SK-N-SH (cell line): ENCODE measurements at regions not wholly inside any gene's neighbourhood (a gene's known extent, or its start where the extent isn't known, plus 50 kb on each side); places are given as distances from the start of the nearest gene placed in this dataset.

ENCODE experiments used
- CTCF ChIA-PET: fragments of 300-600, 350-600 bp; formaldehyde crosslinking; extraction: SDS; loops from one replicate; lab custom pipeline; 2021; lab: Yijun Ruan, JAX
- POLR2A ChIA-PET: fragments of 350-600 bp; sonication (Branson Sonifier 250); formaldehyde crosslinking; extraction: SDS; loops from one replicate; lab custom pipeline; 2020; ENCODE audit warnings: antibody characterized with exemption, inconsistent platforms; lab: Yijun Ruan, JAX
- DNase-seq: peaks from one replicate; pipeline ENCODE4 v3.0.0; 2012
- H2AFZ ChIP-seq: fragments of 200-600 bp; sonication (generic); 2 replicates; pipeline ENCODE4 v1.8.1; 2016; ENCODE audit warnings: antibody characterized with exemption, mild to moderate bottlenecking, low read depth
- H3F3A ChIP-seq: fragments of 200-600 bp; sonication (generic); replicated peaks from 2 replicates; pipeline ENCODE3; 2016; ENCODE audit warnings: antibody characterized with exemption, mild to moderate bottlenecking; ENCODE audit not compliant: insufficient read depth
- H3K27ac ChIP-seq, 2 experiments: fragments of 200-500 bp in 1 of 2; fragments of 200-600 bp in 1 of 2; sonication (Bioruptor generic) in 1 of 2; sonication (generic), shearing (Covaris generic) in 1 of 2; 2 replicates each; pipeline versions ENCODE4 v1.5.1 to v1.6.1; 2014 to 2016; ENCODE audit warnings: low read depth in 2 of 2, inconsistent platforms in 1 of 2, low read length in 1 of 2, mild to moderate bottlenecking in 1 of 2, mixed read lengths in 1 of 2
- H3K27me3 ChIP-seq: fragments of 200-600 bp; sonication (generic), shearing (Covaris generic); 2 replicates; pipeline ENCODE4 v1.6.1; 2016; ENCODE audit warnings: mixed run types; ENCODE audit not compliant: insufficient read depth
- H3K36me3 ChIP-seq, 2 experiments: fragments of 200-500 bp in 1 of 2; fragments of 200-600 bp in 1 of 2; sonication (Bioruptor generic) in 1 of 2; sonication (generic) in 1 of 2; replicated peaks in 1 of 2; 2 replicates each; pipeline versions ENCODE3 to v1.5.1; 2014 to 2016; ENCODE audit warnings: low read length in 1 of 2, mild to moderate bottlenecking in 1 of 2; ENCODE audit not compliant: insufficient read depth in 2 of 2, control insufficient read depth in 1 of 2
- H3K4me1 ChIP-seq, 2 experiments: fragments of 200-500 bp in 1 of 2; fragments of 200-600 bp in 1 of 2; sonication (Bioruptor generic) in 1 of 2; sonication (generic), shearing (Covaris generic) in 1 of 2; 2 replicates each; pipeline versions ENCODE4 v1.5.1 to v1.6.1; 2014 to 2016; ENCODE audit warnings: low read depth in 1 of 2, low read length in 1 of 2, mixed run types in 1 of 2; ENCODE audit not compliant: insufficient read depth in 2 of 2, control insufficient read depth in 1 of 2
- H3K4me2 ChIP-seq: fragments of 200-600 bp; sonication (generic), shearing (Covaris generic); 2 replicates; pipeline ENCODE4 v1.6.1; 2017; ENCODE audit warnings: mixed run types
- H3K4me3 ChIP-seq, 2 experiments: fragments of 200-500 bp in 1 of 2; fragments of 200-600 bp in 1 of 2; sonication (Bioruptor generic) in 1 of 2; sonication (generic), shearing (Covaris generic) in 1 of 2; 2 replicates each; pipeline versions ENCODE4 v1.5.1 to v1.8.1; 2014 to 2016; ENCODE audit warnings: low read depth in 2 of 2, inconsistent platforms in 1 of 2, low read length in 1 of 2, mild to moderate bottlenecking in 1 of 2, mixed read lengths in 1 of 2, moderate library complexity in 1 of 2
- H3K79me2 ChIP-seq: fragments of 200-600 bp; sonication (generic); 2 replicates; pipeline ENCODE4 v1.8.1; 2017; ENCODE audit warnings: mild to moderate bottlenecking; ENCODE audit not compliant: insufficient read depth
- H3K9ac ChIP-seq: fragments of 200-600 bp; sonication (generic); 2 replicates; pipeline ENCODE4 v1.6.1; 2017; ENCODE audit warnings: mixed run types
- H3K9me2 ChIP-seq: fragments of 200-600 bp; sonication (generic); 2 replicates; pipeline ENCODE4 v1.6.1; 2017; ENCODE audit warnings: mixed run types
- H3K9me3 ChIP-seq: fragments of 200-600 bp; sonication (generic); 2 replicates; pipeline ENCODE4 v1.6.1; 2017; ENCODE audit warnings: mixed run types, mild to moderate bottlenecking, moderate library complexity
- H4K20me1 ChIP-seq: fragments of 200-600 bp; sonication (generic); 2 replicates; pipeline ENCODE4 v1.6.1; 2017; ENCODE audit warnings: mild to moderate bottlenecking, mixed run types; ENCODE audit not compliant: insufficient read depth
- CHD2 ChIP-seq: fragments of 150-350 bp; IDR thresholded peaks from 2 replicates; pipeline ENCODE4 v1.6.1; 2018; ENCODE audit warnings: low read length; ENCODE audit not compliant: partially characterized antibody
- FOSL2 ChIP-seq: IDR thresholded peaks from 2 replicates; pipeline ENCODE4 v1.4.0; 2012; ENCODE audit warnings: low read depth, mild to moderate bottlenecking, moderate library complexity, borderline replicate concordance
- FOXJ3 ChIP-seq: sonication (generic); formaldehyde crosslinking; IDR thresholded peaks from 2 replicates; pipeline ENCODE4 v1.5.1; 2020; ENCODE audit warnings: mild to moderate bottlenecking, missing genetic modification reagents
- FOXM1 ChIP-seq: IDR thresholded peaks from 2 replicates; pipeline ENCODE4 v1.4.0; 2012; ENCODE audit warnings: low read depth, mild to moderate bottlenecking
- GABPA ChIP-seq: IDR thresholded peaks from 2 replicates; pipeline ENCODE4 v1.4.0; 2012; ENCODE audit warnings: low read depth, mild to moderate bottlenecking
- MXI1 ChIP-seq: IDR thresholded peaks from 2 replicates; pipeline ENCODE4 v1.6.1; 2012; ENCODE audit warnings: mild to moderate bottlenecking, low read depth, low read length, improper control_type of control experiment
- NFIC ChIP-seq: IDR thresholded peaks from 2 replicates; pipeline ENCODE4 v1.4.0; 2012; ENCODE audit warnings: borderline replicate concordance
- NRF1 ChIP-seq: IDR thresholded peaks from 2 replicates; pipeline ENCODE4 v1.6.1; 2012; ENCODE audit warnings: low read depth, mild to moderate bottlenecking, low read length
- POLR2AphosphoS5 ChIP-seq: IDR thresholded peaks from 2 replicates; pipeline ENCODE4 v1.6.1; 2012; ENCODE audit warnings: low read depth, low read length
- RAD21 ChIP-seq: IDR thresholded peaks from 2 replicates; pipeline ENCODE4 v1.6.1; 2012; ENCODE audit warnings: mild to moderate bottlenecking, low read length
- RCOR1 ChIP-seq: fragments of 150-350 bp; IDR thresholded peaks from 2 replicates; pipeline ENCODE4 v1.6.1; 2017; ENCODE audit warnings: antibody characterized with exemption, low read length
- RFX5 ChIP-seq: IDR thresholded peaks from 2 replicates; pipeline ENCODE4 v1.6.1; 2012; ENCODE audit warnings: mild to moderate bottlenecking, improper control_type of control experiment, low read length
- RXRA ChIP-seq: IDR thresholded peaks from 2 replicates; pipeline ENCODE4 v1.4.0; 2012; ENCODE audit warnings: low read depth, mild to moderate bottlenecking, borderline replicate concordance
- TAF1 ChIP-seq: IDR thresholded peaks from 2 replicates; pipeline ENCODE4 v1.6.1; 2012; ENCODE audit warnings: low read depth, mild to moderate bottlenecking, low read length, moderate library complexity, borderline replicate concordance
- TCF12 ChIP-seq: IDR thresholded peaks from 2 replicates; pipeline ENCODE4 v1.4.0; 2012
- TEAD4 ChIP-seq: IDR thresholded peaks from 2 replicates; pipeline ENCODE4 v1.4.0; 2012; ENCODE audit warnings: mild to moderate bottlenecking, borderline replicate concordance; ENCODE audit not compliant: insufficient read depth
- YY1 ChIP-seq: IDR thresholded peaks from 2 replicates; pipeline ENCODE4 v1.4.0; 2012; ENCODE audit warnings: low read depth, mild to moderate bottlenecking
- WGBS: methylation state at CpG from one replicate; pipeline ENCODE4 v1.1.6; 2017; ENCODE audit warnings: low lambda C conversion rate; 5-methylcytosine and 5-hydroxymethylcytosine counted together
- TF ChIP-seq, protein P1 (sequence below): IDR thresholded peaks from 2 replicates; pipeline ENCODE4 v1.4.0; 2012; ENCODE audit warnings: low read depth, borderline replicate concordance
- TF ChIP-seq, protein P2 (sequence below): fragments of 200-600 bp; sonication (generic); IDR thresholded peaks from 2 replicates; pipeline ENCODE4 v1.6.1; 2017; ENCODE audit warnings: antibody characterized with exemption, mild to moderate bottlenecking, moderate library complexity

DNA sequence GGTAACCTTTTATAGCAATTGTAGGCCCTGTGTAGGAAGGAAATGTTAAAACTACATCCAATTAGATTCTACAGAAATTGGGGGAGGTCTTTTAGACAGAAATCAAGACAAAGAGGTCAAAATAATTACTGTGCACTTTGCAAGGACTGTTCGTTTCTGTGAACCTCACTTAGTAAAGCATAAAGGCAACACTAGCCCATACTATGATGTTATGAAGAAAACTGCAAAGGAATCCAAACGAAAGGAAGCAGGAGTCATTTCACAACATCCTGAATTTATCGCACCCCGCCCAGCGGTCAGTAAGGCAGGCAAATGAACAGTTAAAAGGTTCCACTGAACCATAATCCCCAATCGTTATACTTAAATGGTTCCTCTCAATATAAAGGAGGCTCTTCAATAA is 429.5 kb upstream of the ARID1B start:
- no peaks in the 10 kb centered on the region for H3K9me2 ChIP-seq
- H3K36me3 ChIP-seq: no peaks in the 10 kb centered on the region
- H3F3A ChIP-seq: no peaks in the 10 kb centered on the region
- no peak overlapping the region for H3K9ac ChIP-seq
- H3K27me3 ChIP-seq: no peaks in the 10 kb centered on the region
- H4K20me1 ChIP-seq: no peaks in the 10 kb centered on the region
- POLR2A ChIA-PET: no interaction called here
- H2AFZ ChIP-seq: no peak overlapping the region
- no peak overlapping the region for H3K4me3 ChIP-seq
- no peak overlapping the region for H3K27ac ChIP-seq
- no peak overlapping the region for H3K4me2 ChIP-seq
- CTCF ChIA-PET: interaction anchor here (1.2 kb wide), 1 partner anchor 9 kb away, joined by 3 read pairs; no protein-coding TSS in a partner anchor
- H3K9me3 ChIP-seq: no peaks in the 10 kb centered on the region
- no peak for DNase-seq
- WGBS: 62% methylated on average over 6 of the region's 6 CpGs
- no peak for TF ChIP-seq YY1
- no peak for TF ChIP-seq TEAD4
- TF ChIP-seq RCOR1: no peak
- TF ChIP-seq FOSL2: no peak
- no peak for TF ChIP-seq NRF1
- TF ChIP-seq NFIC: no peak
- H3K79me2 ChIP-seq: no peaks in the 10 kb centered on the region
- peaks cover 0 to 10% of the 10 kb centered on the region in 2 experiments; a peak in 2 of 4 replicates for H3K4me1 ChIP-seq

DNA sequence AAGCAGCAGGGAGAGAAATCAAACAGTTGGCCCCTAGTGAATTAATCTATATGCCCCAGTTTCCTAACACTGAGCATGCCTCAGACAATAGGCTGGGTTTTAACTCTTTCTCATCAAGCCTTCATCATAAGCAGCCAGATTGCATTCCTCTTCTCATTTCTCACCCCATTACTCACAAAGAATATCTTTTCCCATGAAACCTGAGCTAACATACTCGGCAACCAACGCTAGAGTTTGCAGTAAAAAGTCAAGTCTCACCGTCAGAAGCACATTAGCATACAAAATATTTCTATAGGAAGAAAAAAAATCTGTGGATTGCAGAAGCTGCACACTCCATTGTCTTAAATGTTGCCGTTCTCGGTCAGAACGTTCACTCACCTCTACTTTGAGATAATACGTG is 429.9 kb upstream of the ARID1B start:
- Histone ChIP-seq H4K20me1 (no peaks in the 10 kb centered on the region), H3K36me3 (no peaks in the 10 kb centered on the region), H3K4me3 (no peak overlapping the region), H3K27ac (no peak overlapping the region), H3K27me3 (no peaks in the 10 kb centered on the region), H2AFZ (no peak overlapping the region), H3F3A (no peaks in the 10 kb centered on the region), H3K79me2 (no peaks in the 10 kb centered on the region), H3K9me2 (no peaks in the 10 kb centered on the region), H3K9ac (no peak overlapping the region), H3K9me3 (no peaks in the 10 kb centered on the region), H3K4me2 (no peak overlapping the region), H3K4me1 (peaks cover 0 to 10% of the 10 kb centered on the region in 2 experiments; a peak in 2 of 4 replicates)
- DNase-seq: no peak
- ChIA-PET POLR2A (no interaction called here), CTCF (interaction anchor here (0.9 to 1.2 kb wide), 2 partner anchors 9 to 12 kb away, joined by 3 read pairs; no protein-coding TSS in a partner anchor)
- 78% methylated on average over 7 of the region's 7 CpGs for WGBS
- TF ChIP-seq GABPA (no peak), TAF1 (no peak), FOXM1 (no peak), RCOR1 (no peak), YY1 (no peak), NFIC (no peak), RFX5 (no peak), FOSL2 (no peak), CHD2 (no peak), POLR2AphosphoS5 (no peak), RAD21 (no peak), TCF12 (no peak), FOXJ3 (no peak), RXRA (no peak), MXI1 (no peak)
- TF ChIP-seq, protein P1, sequence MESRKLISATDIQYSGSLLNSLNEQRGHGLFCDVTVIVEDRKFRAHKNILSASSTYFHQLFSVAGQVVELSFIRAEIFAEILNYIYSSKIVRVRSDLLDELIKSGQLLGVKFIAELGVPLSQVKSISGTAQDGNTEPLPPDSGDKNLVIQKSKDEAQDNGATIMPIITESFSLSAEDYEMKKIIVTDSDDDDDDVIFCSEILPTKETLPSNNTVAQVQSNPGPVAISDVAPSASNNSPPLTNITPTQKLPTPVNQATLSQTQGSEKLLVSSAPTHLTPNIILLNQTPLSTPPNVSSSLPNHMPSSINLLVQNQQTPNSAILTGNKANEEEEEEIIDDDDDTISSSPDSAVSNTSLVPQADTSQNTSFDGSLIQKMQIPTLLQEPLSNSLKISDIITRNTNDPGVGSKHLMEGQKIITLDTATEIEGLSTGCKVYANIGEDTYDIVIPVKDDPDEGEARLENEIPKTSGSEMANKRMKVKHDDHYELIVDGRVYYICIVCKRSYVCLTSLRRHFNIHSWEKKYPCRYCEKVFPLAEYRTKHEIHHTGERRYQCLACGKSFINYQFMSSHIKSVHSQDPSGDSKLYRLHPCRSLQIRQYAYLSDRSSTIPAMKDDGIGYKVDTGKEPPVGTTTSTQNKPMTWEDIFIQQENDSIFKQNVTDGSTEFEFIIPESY: no peak
- TF ChIP-seq, protein P2, sequence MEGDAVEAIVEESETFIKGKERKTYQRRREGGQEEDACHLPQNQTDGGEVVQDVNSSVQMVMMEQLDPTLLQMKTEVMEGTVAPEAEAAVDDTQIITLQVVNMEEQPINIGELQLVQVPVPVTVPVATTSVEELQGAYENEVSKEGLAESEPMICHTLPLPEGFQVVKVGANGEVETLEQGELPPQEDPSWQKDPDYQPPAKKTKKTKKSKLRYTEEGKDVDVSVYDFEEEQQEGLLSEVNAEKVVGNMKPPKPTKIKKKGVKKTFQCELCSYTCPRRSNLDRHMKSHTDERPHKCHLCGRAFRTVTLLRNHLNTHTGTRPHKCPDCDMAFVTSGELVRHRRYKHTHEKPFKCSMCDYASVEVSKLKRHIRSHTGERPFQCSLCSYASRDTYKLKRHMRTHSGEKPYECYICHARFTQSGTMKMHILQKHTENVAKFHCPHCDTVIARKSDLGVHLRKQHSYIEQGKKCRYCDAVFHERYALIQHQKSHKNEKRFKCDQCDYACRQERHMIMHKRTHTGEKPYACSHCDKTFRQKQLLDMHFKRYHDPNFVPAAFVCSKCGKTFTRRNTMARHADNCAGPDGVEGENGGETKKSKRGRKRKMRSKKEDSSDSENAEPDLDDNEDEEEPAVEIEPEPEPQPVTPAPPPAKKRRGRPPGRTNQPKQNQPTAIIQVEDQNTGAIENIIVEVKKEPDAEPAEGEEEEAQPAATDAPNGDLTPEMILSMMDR: no peak
